ENCODE measurements at regions not wholly inside any gene's neighbourhood (a gene's known extent, or its start where the extent isn't known, plus 50 kb on each side); places are given as distances from the start of the nearest gene placed in this dataset.
"Not testable (repeated sequence)": the region's sequence is repeated elsewhere in the genome, so short reads cannot be mapped to it uniquely, and the experiment has no call there.

- TF ChIP-seq, protein P1, sequence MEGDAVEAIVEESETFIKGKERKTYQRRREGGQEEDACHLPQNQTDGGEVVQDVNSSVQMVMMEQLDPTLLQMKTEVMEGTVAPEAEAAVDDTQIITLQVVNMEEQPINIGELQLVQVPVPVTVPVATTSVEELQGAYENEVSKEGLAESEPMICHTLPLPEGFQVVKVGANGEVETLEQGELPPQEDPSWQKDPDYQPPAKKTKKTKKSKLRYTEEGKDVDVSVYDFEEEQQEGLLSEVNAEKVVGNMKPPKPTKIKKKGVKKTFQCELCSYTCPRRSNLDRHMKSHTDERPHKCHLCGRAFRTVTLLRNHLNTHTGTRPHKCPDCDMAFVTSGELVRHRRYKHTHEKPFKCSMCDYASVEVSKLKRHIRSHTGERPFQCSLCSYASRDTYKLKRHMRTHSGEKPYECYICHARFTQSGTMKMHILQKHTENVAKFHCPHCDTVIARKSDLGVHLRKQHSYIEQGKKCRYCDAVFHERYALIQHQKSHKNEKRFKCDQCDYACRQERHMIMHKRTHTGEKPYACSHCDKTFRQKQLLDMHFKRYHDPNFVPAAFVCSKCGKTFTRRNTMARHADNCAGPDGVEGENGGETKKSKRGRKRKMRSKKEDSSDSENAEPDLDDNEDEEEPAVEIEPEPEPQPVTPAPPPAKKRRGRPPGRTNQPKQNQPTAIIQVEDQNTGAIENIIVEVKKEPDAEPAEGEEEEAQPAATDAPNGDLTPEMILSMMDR (IDR thresholded peaks at IDR 0.05; ENCODE audit: low read depth, low read length): no peak
- no peak overlapping the region for H3K4me3 ChIP-seq (ENCODE audit: low read depth, low read length)
- DNase-seq: no peak
- peaks cover 8% of the 10 kb centered on the region for H3K27me3 ChIP-seq (ENCODE audit: insufficient read depth, low read depth, severe bottlenecking)
- no peaks in the 10 kb centered on the region for H3K36me3 ChIP-seq
- no peak overlapping the region for H3K27ac ChIP-seq
- no peaks in the 10 kb centered on the region for H3K9me3 ChIP-seq (ENCODE audit: severe bottlenecking)
These were observed 534.0 kb upstream of the API5 start for GRCh38 chr11:42777776-42778175.

DNA sequence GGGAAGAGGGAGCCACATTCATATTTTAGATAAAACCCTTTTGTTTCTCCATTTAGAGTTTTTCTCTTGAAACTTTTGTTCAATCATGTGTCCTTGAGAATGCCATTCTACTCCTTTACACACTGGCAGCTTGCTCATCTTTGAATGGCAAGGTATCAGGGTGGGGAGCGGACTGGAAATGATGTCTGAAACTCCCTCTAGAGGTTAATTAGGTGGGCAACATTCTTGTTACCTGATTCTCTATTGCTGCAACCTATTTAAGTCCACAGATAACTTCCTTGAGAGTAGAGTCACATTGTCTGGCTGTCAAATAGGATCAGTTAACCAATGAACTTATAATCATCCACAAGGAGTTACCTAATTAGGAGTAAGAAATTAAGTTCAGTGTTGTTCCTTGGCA is 533.6 kb upstream of the API5 start:
- Histone ChIP-seq H3K4me3 (ENCODE audit: low read depth, low read length) (no peak overlapping the region), H3K9me3 (ENCODE audit: severe bottlenecking) (no peaks in the 10 kb centered on the region), H3K27me3 (ENCODE audit: insufficient read depth, low read depth, severe bottlenecking) (peaks cover 8% of the 10 kb centered on the region), H3K27ac (no peak overlapping the region), H3K36me3 (no peaks in the 10 kb centered on the region)
- DNase-seq: no peak
- TF ChIP-seq, protein P1 (IDR thresholded peaks at IDR 0.05; ENCODE audit: low read depth, low read length): no peak

DNA sequence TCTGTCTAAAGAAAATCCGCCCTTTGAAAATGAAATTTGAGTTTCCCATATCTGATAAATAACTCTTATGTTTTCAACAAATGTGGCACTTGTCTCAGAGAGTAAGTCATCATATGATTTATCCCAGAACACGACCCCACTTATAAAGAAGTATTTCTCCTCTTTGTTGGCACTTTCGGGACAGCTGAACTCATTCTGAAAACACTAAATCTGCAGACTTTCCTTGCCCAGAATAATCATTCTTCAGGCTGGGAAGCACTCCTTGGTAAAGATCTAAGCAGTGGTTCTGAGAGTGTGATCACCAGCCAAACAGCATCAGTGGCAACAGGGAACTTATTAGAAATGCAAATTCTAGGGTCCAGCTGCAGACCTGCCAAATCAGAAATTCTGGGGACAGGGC is 532.2 kb upstream of the API5 start:
- no peaks in the 10 kb centered on the region for H3K9me3 ChIP-seq (ENCODE audit: severe bottlenecking)
- no peaks in the 10 kb centered on the region for H3K36me3 ChIP-seq
- H3K4me3 ChIP-seq (ENCODE audit: low read depth, low read length): no peak overlapping the region
- H3K27me3 ChIP-seq (ENCODE audit: insufficient read depth, low read depth, severe bottlenecking): peaks cover 11% of the 10 kb centered on the region
- no peak overlapping the region for H3K27ac ChIP-seq
- no peak for DNase-seq
- TF ChIP-seq, protein P1 (IDR thresholded peaks at IDR 0.05; ENCODE audit: low read depth, low read length): no peak

DNA sequence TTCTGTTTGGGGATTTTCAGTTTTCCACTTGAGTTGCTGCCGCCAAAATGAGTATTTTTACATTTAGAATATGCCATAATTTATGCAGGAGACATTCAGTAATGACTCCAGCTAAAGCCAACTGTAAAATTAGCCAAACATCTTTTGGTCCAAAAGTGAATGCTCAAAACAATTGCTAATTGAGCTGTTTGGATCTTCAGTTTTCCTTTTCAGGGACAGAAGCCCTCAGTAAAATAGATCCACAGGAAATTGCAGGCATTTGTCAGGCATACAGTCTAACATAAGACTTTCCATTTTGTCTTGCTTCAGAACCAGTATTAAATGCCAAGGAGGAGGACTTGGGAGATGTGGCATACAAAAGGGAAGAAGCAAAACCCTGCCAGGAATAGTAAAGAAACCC is 524.8 kb upstream of the API5 start:
- no peaks in the 10 kb centered on the region for H3K9me3 ChIP-seq (ENCODE audit: severe bottlenecking)
- DNase-seq: no peak
- no peak overlapping the region for H3K27ac ChIP-seq
- H3K4me3 ChIP-seq (ENCODE audit: low read depth, low read length): no peak overlapping the region
- H3K36me3 ChIP-seq: no peaks in the 10 kb centered on the region
- TF ChIP-seq, protein P1 (IDR thresholded peaks at IDR 0.05; ENCODE audit: low read depth, low read length): no peak
- H3K27me3 ChIP-seq (ENCODE audit: insufficient read depth, low read depth, severe bottlenecking): peaks cover 28% of the 10 kb centered on the region

DNA sequence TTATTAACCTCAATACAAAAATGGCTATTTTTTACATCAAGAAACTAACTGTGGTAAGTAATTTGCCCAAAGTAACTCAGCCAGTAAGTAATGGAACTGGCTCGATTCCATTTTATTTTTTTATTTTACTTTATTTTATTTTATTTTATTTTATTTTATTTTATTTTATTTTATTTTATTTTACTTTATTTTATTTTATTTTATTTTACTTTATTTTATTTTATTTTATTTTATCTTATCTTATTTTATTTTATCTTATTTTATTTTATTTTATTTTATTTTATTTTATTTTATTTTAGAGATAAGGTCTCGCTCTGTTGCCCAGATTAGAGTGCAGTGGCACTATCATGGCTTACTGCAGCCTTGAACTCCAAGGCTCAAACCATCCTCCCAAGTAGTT is 516.3 kb upstream of the API5 start:
- H3K4me3 ChIP-seq (ENCODE audit: low read depth, low read length); DNase-seq; H3K36me3 ChIP-seq; H3K27ac ChIP-seq; H3K9me3 ChIP-seq (ENCODE audit: severe bottlenecking); H3K27me3 ChIP-seq (ENCODE audit: insufficient read depth, low read depth, severe bottlenecking): not testable (repeated sequence)

- TF ChIP-seq, protein P1 (IDR thresholded peaks at IDR 0.05; ENCODE audit: low read depth, low read length): no peak
- H3K27me3 ChIP-seq (ENCODE audit: insufficient read depth, low read depth, severe bottlenecking): peaks cover 14% of the 10 kb centered on the region
- H3K27ac ChIP-seq: no peak overlapping the region
- no peak for DNase-seq
- no peaks in the 10 kb centered on the region for H3K36me3 ChIP-seq
- H3K9me3 ChIP-seq (ENCODE audit: severe bottlenecking): no peaks in the 10 kb centered on the region
- H3K4me3 ChIP-seq (ENCODE audit: low read depth, low read length): no peak overlapping the region
These were observed 511.8 kb upstream of the API5 start for GRCh38 chr11:42800041-42800440.
